Ascending aorta (tissue), 2 donors: ENCODE measurements at regions not wholly inside any gene's neighbourhood (a gene's known extent, or its start where the extent isn't known, plus 50 kb on each side); places are given as distances from the start of the nearest gene placed in this dataset.

ENCODE experiments used
- DNase-seq, 2 donors: peaks; one replicate each; pipeline ENCODE4 v3.0.0-alpha.2; 2019; ENCODE audit warnings: low spot score in 2 of 2
- H3K27ac ChIP-seq, 2 donors: fragments of 200-600 bp; sonication (generic); one replicate each; pipeline ENCODE4 v1.5.1; 2016 to 2017; ENCODE audit warnings: mild to moderate bottlenecking in 1 of 2
- H3K27me3 ChIP-seq: fragments of 200-600 bp; sonication (generic); one replicate; pipeline ENCODE4 v1.5.1; 2017
- H3K36me3 ChIP-seq, 2 donors: fragments of 200-600 bp; sonication (generic); one replicate each; pipeline ENCODE4 v1.5.1; 2016
- H3K4me1 ChIP-seq, 2 donors: fragments of 200-600 bp; sonication (generic); one replicate each; pipeline ENCODE4 v1.5.1; 2016 to 2017; ENCODE audit warnings: mild to moderate bottlenecking in 1 of 2
- H3K4me3 ChIP-seq, 2 donors: fragments of 200-600 bp; sonication (generic); one replicate each; pipeline ENCODE4 v1.5.1; 2016 to 2017; ENCODE audit warnings: mild to moderate bottlenecking in 1 of 2
- H3K9me3 ChIP-seq, 2 donors: fragments of 200-600 bp; sonication (generic); one replicate each; pipeline ENCODE4 v1.5.1; 2016
- intact Hi-C: fragments of 100-400 bp; cut with DNase I; formaldehyde crosslinking; loops from one replicate; pipeline ENCODE4 v1.15.1; 2023
- TF ChIP-seq, protein P1 (sequence below), 3 experiments: fragments of 200-600 bp in 2 of 3; fragments of 450-650 bp in 1 of 3; sonication (generic) in 2 of 3; IDR thresholded peaks; one replicate each; pipeline ENCODE4 v1.5.1; 2016 to 2019; ENCODE audit warnings: antibody characterized with exemption in 3 of 3, mild to moderate bottlenecking in 1 of 3, moderate library complexity in 1 of 3

DNA sequence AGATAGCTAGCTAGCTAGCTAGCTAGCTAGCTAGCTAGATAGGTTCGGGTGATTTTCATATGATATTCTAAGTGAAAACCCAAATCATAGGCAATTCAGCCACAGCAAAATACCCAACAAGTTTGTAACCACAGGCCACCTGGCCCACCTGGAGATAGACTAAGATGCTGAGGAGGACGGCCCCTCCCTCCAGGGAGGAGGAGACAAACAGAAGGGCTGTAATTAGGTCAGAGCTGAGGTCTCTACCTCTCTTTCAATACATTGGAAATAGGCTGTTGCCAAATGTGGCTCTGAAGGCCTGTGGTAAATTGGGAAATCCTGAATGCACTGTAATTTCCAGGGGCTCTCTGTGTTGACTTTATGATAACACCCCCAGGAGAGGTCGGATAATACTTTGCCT, 382.2 kb downstream of the FGF9 start:
- no peaks in the 10 kb centered on the region for H3K27me3 ChIP-seq
- no peak overlapping the region for H3K27ac ChIP-seq
- TF ChIP-seq, protein P1, sequence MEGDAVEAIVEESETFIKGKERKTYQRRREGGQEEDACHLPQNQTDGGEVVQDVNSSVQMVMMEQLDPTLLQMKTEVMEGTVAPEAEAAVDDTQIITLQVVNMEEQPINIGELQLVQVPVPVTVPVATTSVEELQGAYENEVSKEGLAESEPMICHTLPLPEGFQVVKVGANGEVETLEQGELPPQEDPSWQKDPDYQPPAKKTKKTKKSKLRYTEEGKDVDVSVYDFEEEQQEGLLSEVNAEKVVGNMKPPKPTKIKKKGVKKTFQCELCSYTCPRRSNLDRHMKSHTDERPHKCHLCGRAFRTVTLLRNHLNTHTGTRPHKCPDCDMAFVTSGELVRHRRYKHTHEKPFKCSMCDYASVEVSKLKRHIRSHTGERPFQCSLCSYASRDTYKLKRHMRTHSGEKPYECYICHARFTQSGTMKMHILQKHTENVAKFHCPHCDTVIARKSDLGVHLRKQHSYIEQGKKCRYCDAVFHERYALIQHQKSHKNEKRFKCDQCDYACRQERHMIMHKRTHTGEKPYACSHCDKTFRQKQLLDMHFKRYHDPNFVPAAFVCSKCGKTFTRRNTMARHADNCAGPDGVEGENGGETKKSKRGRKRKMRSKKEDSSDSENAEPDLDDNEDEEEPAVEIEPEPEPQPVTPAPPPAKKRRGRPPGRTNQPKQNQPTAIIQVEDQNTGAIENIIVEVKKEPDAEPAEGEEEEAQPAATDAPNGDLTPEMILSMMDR (IDR thresholded peaks at IDR 0.05) = no peak
- intact Hi-C loops = no loop called here
- H3K9me3 ChIP-seq = no peaks in the 10 kb centered on the region
- no peaks in the 10 kb centered on the region for H3K36me3 ChIP-seq
- DNase-seq = no peak
- no peak overlapping the region for H3K4me3 ChIP-seq
- H3K4me1 ChIP-seq = no peaks in the 10 kb centered on the region

DNA sequence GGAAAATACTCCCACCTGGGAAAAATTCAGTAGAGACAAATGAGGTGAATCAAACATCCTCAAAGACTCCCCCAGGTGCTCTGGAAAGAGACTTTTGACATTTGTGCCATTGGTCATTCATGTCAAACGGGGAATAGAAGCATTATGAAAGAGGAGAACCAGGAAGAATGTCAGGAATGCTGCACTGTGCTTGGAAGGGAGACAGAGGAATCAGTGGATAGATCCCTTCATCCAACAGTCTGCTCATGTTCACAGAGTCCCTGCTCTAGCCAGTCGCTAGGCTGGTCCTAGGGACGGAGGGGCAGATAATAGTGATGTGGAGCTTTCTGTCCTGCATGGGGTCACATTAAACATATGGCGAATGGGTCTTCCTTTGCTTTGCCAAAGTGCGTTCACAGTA, 384.4 kb downstream of the FGF9 start:
- no peak for DNase-seq
- Histone ChIP-seq H3K4me3 (no peak overlapping the region), H3K9me3 (no peaks in the 10 kb centered on the region), H3K27ac (no peak overlapping the region), H3K27me3 (no peaks in the 10 kb centered on the region), H3K4me1 (no peaks in the 10 kb centered on the region), H3K36me3 (no peaks in the 10 kb centered on the region)
- intact Hi-C loops = no loop called here
- TF ChIP-seq, protein P1 (IDR thresholded peaks at IDR 0.05) = no peak

DNA sequence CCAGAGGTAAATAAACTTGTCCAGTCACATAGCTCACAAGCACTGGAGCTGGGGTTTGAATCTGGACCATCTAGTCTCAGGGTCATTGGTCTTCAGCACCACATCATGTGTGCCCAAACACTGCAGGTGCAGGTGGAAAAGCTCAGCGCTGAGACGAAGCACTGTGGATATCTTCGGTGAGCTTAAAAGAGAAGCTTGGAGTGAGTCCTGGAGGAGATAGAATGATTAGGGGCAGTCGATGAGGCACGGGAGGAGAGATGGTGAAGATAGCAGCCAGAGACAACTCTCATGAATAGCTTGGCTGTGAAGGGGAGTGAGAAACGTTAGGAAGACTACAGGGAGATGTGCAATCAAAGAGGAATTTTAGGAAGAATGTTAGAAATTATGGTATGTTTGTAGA, 389.3 kb downstream of the FGF9 start:
- Histone ChIP-seq H3K9me3 (no peaks in the 10 kb centered on the region), H3K4me3 (no peak overlapping the region), H3K27ac (no peak overlapping the region), H3K36me3 (no peaks in the 10 kb centered on the region), H3K4me1 (no peaks in the 10 kb centered on the region), H3K27me3 (no peaks in the 10 kb centered on the region)
- intact Hi-C loops = no loop called here
- DNase-seq = no peak
- TF ChIP-seq, protein P1 (IDR thresholded peaks at IDR 0.05) = no peak

DNA sequence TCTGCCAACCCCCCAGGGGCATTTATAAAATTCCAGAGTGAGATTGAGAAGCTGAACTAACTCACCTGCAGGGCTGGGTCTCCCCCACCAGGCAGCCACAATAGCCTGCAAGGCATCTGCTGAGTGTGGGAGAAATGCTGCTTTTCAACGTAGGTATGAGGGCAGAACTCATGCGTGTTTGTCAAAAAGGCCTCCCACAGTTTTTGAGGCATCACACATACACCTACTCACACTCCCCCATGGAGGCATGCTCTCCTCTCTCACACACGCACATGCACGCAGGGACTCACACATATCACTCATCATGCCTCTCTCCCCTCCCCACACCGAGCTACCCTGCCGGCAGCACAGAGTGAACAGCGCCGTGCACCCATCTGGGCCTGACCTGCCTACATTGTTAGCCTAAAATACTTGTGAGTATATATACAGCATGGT, 390.5 kb downstream of the FGF9 start:
- Histone ChIP-seq H3K4me3 (no peak overlapping the region), H3K27ac (no peak overlapping the region), H3K36me3 (no peaks in the 10 kb centered on the region), H3K9me3 (no peaks in the 10 kb centered on the region), H3K4me1 (no peaks in the 10 kb centered on the region), H3K27me3 (no peaks in the 10 kb centered on the region)
- intact Hi-C loops = no loop called here
- TF ChIP-seq, protein P1 (IDR thresholded peaks at IDR 0.05) = no peak
- DNase-seq = no peak

DNA sequence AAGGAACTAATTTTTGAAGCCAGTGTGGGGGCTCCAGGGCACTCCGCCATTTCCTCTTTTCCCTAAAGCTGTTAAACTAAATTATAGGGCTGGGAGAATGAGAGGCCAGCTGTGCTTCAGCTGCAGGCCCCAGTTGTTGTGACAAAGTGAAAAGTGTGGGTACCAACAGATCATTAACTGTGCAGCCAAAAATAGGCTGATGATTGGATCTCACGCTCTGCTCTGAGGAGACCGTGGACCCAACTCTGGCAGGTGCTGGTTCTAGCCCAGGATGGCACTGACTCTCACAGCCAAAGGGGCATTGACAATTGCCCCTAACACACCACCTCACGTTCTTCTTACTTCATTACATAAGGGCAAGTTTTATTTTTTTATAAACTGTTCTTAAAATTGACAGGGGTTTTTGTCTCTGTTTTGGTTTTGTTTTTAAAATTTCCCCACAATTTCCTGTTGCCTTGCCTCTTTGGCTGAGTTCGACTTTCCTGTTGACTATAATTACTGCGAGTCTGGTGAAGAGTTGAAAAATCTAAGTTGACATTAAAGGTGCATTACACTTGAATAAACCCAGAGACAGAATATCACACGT, 391.0 kb downstream of the FGF9 start:
- H3K4me3 ChIP-seq = no peak overlapping the region
- H3K27me3 ChIP-seq = no peaks in the 10 kb centered on the region
- intact Hi-C loops = no loop called here
- H3K27ac ChIP-seq = no peak overlapping the region
- no peaks in the 10 kb centered on the region for H3K4me1 ChIP-seq
- H3K36me3 ChIP-seq = no peaks in the 10 kb centered on the region
- no peak for DNase-seq
- H3K9me3 ChIP-seq = no peaks in the 10 kb centered on the region
- TF ChIP-seq, protein P1 (IDR thresholded peaks at IDR 0.05) = no peak
